ENCODE measurements at regions not wholly inside any gene's neighbourhood (a gene's known extent, or its start where the extent isn't known, plus 50 kb on each side); places are given as distances from the start of the nearest gene placed in this dataset.
A peak's percentile ranks its signal among the peaks of the same experiment; 100 is the strongest.

- no peak for DNase-seq
Observed at GRCh38 chr3:159853506-159853864, 135.2 kb upstream of the IL12A start.

- peak in 1 of 14 donors; percentile 36 for DNase-seq
Observed at GRCh38 chr3:159854500-159855124, 134.0 kb upstream of the IL12A start.

GRCh38 chr3:159855599-159856346 is 132.9 kb upstream of the IL12A start:
- no peak for DNase-seq

- peak in 2 of 14 donors; percentile 33 to 37 for DNase-seq
Observed at GRCh38 chr3:159856590-159857104, 132.0 kb upstream of the IL12A start.

GRCh38 chr3:159857840-159858239 is 130.8 kb upstream of the IL12A start:
- DNase-seq = no peak

GRCh38 chr3:159858650-159859049 is 130.0 kb upstream of the IL12A start:
- DNase-seq = no peak

GRCh38 chr3:159859424-159859823 is 129.2 kb upstream of the IL12A start:
- peak in 1 of 14 donors; percentile 57 for DNase-seq

GRCh38 chr3:159859836-159860235 is 128.8 kb upstream of the IL12A start:
- DNase-seq = no peak

- no peak for DNase-seq
Observed at GRCh38 chr3:159860269-159861116, 128.1 kb upstream of the IL12A start.

- DNase-seq = no peak
Observed at GRCh38 chr3:159861369-159861987, 127.2 kb upstream of the IL12A start.

GRCh38 chr3:159865041-159865579 is 123.5 kb upstream of the IL12A start:
- DNase-seq = peak in 1 of 14 donors; percentile 46

- no peak for DNase-seq
Observed at GRCh38 chr3:159866201-159866746, 122.4 kb upstream of the IL12A start.

GRCh38 chr3:159867372-159867771 is 121.3 kb upstream of the IL12A start:
- peak in 1 of 14 donors; percentile 26 for DNase-seq

- no peak for DNase-seq
Observed at GRCh38 chr3:159870723-159871122, 117.9 kb upstream of the IL12A start.

GRCh38 chr3:159872374-159873109 is 116.1 kb upstream of the IL12A start:
- no peak for DNase-seq

GRCh38 chr3:159875116-159875515 is 113.5 kb upstream of the IL12A start:
- no peak for DNase-seq

- DNase-seq = no peak
Observed at GRCh38 chr3:159877924-159878323, 110.7 kb upstream of the IL12A start.

- DNase-seq = no peak
Observed at GRCh38 chr3:159879146-159879545, 109.5 kb upstream of the IL12A start.

GRCh38 chr3:159879598-159879997 is 109.0 kb upstream of the IL12A start:
- no peak for DNase-seq

GRCh38 chr3:159881208-159881607 is 107.4 kb upstream of the IL12A start:
- no peak for DNase-seq

GRCh38 chr3:159881828-159882309 is 106.8 kb upstream of the IL12A start:
- DNase-seq = peak in 6 of 14 donors; percentile 26 to 63 (median 38)

All from C1 segment of cervical spinal cord (tissue), 14 donors.